Loucy (cell line): ENCODE measurements at regions not wholly inside any gene's neighbourhood (a gene's known extent, or its start where the extent isn't known, plus 50 kb on each side); places are given as distances from the start of the nearest gene placed in this dataset.

ENCODE experiments used
- H2AFZ ChIP-seq: fragments of 200-600 bp; sonication (generic); 2 replicates; pipeline ENCODE4 v1.6.0; 2016; ENCODE audit warnings: antibody characterized with exemption, mild to moderate bottlenecking, low read length, moderate library complexity
- H3F3A ChIP-seq: fragments of 200-600 bp; 2 replicates; pipeline ENCODE4 v1.6.0; 2016; ENCODE audit warnings: antibody characterized with exemption, low read depth, mild to moderate bottlenecking
- H3K27me3 ChIP-seq: fragments of 200-600 bp; sonication (generic); 2 replicates; pipeline ENCODE4 v1.6.1; 2014; ENCODE audit warnings: low read length, mild to moderate bottlenecking; ENCODE audit not compliant: insufficient read depth, poor library complexity, severe bottlenecking
- H3K36me3 ChIP-seq: fragments of 200-600 bp; sonication (generic); 2 replicates; pipeline ENCODE4 v1.6.1; 2016; ENCODE audit warnings: low read length; ENCODE audit not compliant: insufficient read depth
- H3K4me1 ChIP-seq: fragments of 200-600 bp; sonication (generic); 2 replicates; pipeline ENCODE4 v1.5.1; 2014; ENCODE audit warnings: low read length, mild to moderate bottlenecking; ENCODE audit not compliant: insufficient read depth, poor library complexity, severe bottlenecking
- H3K4me2 ChIP-seq: fragments of 200-600 bp; sonication (generic); 2 replicates; pipeline ENCODE4 v1.6.0; 2014; ENCODE audit warnings: antibody characterized with exemption, low read length, low read depth, mild to moderate bottlenecking; ENCODE audit not compliant: poor library complexity, severe bottlenecking
- H3K4me3 ChIP-seq: fragments of 200-600 bp; sonication (generic); 2 replicates; pipeline ENCODE4 v1.5.1; 2014; ENCODE audit warnings: low read length, mild to moderate bottlenecking, mixed read lengths; ENCODE audit not compliant: poor library complexity, severe bottlenecking
- H3K79me2 ChIP-seq: fragments of 200-600 bp; sonication (generic); 2 replicates; pipeline ENCODE4 v1.6.1; 2014; ENCODE audit warnings: low read length; ENCODE audit not compliant: insufficient read depth
- H3K9ac ChIP-seq: fragments of 200-600 bp; sonication (generic); 2 replicates; pipeline ENCODE4 v1.6.0; 2014; ENCODE audit warnings: mild to moderate bottlenecking, low read depth, low read length, moderate library complexity; ENCODE audit not compliant: poor library complexity, severe bottlenecking
- H3K9me2 ChIP-seq: fragments of 200-600 bp; sonication (generic); replicated peaks from 2 replicates; pipeline ENCODE4 v1.6.1; 2016; ENCODE audit warnings: low read depth, low read length, mixed read lengths
- H3K9me3 ChIP-seq: fragments of 200-600 bp; sonication (generic); 2 replicates; pipeline ENCODE4 v1.6.1; 2014; ENCODE audit warnings: mild to moderate bottlenecking, antibody characterized with exemption, low read length, low read depth; ENCODE audit not compliant: insufficient read depth
- H4K20me1 ChIP-seq: fragments of 200-600 bp; sonication (generic); 2 replicates; pipeline ENCODE4 v1.6.0; 2014; ENCODE audit warnings: antibody characterized with exemption, low read length, mild to moderate bottlenecking; ENCODE audit not compliant: insufficient read depth, poor library complexity, severe bottlenecking
- CTCF ChIP-seq: fragments of 200-600 bp; sonication (generic); conservative IDR thresholded peaks from 2 replicates; pipeline ENCODE4 v1.5.1; 2014; ENCODE audit warnings: mild to moderate bottlenecking, antibody characterized with exemption, low read length
- EZH2phosphoT487 ChIP-seq: fragments of 200-600 bp; IDR thresholded peaks from 2 replicates; pipeline ENCODE4 v1.6.1; 2018; ENCODE audit warnings: antibody characterized with exemption, mild to moderate bottlenecking, moderate library complexity, borderline replicate concordance

GRCh38 chr1:162926906-162927305, 65.9 kb upstream of the CCDC190 start:
- Histone ChIP-seq H4K20me1 (no peaks in the 10 kb centered on the region), H3K9me3 (no peaks in the 10 kb centered on the region), H3K27me3 (peaks cover 27% of the 10 kb centered on the region), H3K36me3 (no peaks in the 10 kb centered on the region), H2AFZ (no peak overlapping the region), H3K9me2 (no peaks in the 10 kb centered on the region), H3K9ac (no peak overlapping the region), H3K4me1 (peaks cover 4% of the 10 kb centered on the region), H3K79me2 (no peaks in the 10 kb centered on the region), H3K4me2 (no peak overlapping the region), H3F3A (no peaks in the 10 kb centered on the region), H3K4me3 (no peak overlapping the region)
- no peak for TF ChIP-seq EZH2phosphoT487
- no peak for TF ChIP-seq CTCF

- Histone ChIP-seq H3K27me3 (peaks cover 27% of the 10 kb centered on the region), H3K4me2 (no peak overlapping the region), H3K9me2 (no peaks in the 10 kb centered on the region), H3K36me3 (no peaks in the 10 kb centered on the region), H2AFZ (no peak overlapping the region), H3K9me3 (no peaks in the 10 kb centered on the region), H3K79me2 (no peaks in the 10 kb centered on the region), H3K4me1 (peaks cover 4% of the 10 kb centered on the region), H4K20me1 (no peaks in the 10 kb centered on the region), H3K9ac (no peak overlapping the region), H3K4me3 (no peak overlapping the region), H3F3A (no peaks in the 10 kb centered on the region)
- TF ChIP-seq CTCF (no peak), EZH2phosphoT487 (no peak)
Measured at GRCh38 chr1:162924179-162924578, 63.2 kb upstream of the CCDC190 start.

- H3K9me2 ChIP-seq, result no peaks in the 10 kb centered on the region
- H3F3A ChIP-seq, result no peaks in the 10 kb centered on the region
- no peaks in the 10 kb centered on the region for H3K79me2 ChIP-seq
- H2AFZ ChIP-seq, result no peak overlapping the region
- H3K27me3 ChIP-seq, result peaks cover 28% of the 10 kb centered on the region
- TF ChIP-seq EZH2phosphoT487, result no peak
- no peak overlapping the region for H3K9ac ChIP-seq
- H3K4me3 ChIP-seq, result peak overlapping the region; percentile 30
- H3K4me2 ChIP-seq, result peak overlapping the region; percentile 45
- no peaks in the 10 kb centered on the region for H3K36me3 ChIP-seq
- H3K9me3 ChIP-seq, result no peaks in the 10 kb centered on the region
- peaks cover 4% of the 10 kb centered on the region for H3K4me1 ChIP-seq
- H4K20me1 ChIP-seq, result no peaks in the 10 kb centered on the region
Measured at GRCh38 chr1:162922201-162922600, 61.2 kb upstream of the CCDC190 start.

GRCh38 chr1:162921311-162921710, 60.3 kb upstream of the CCDC190 start:
- Histone ChIP-seq H3K9me3 (no peaks in the 10 kb centered on the region), H3K27me3 (peaks cover 34% of the 10 kb centered on the region), H3K4me3 (no peak overlapping the region), H4K20me1 (no peaks in the 10 kb centered on the region), H3K4me1 (peaks cover 4% of the 10 kb centered on the region), H2AFZ (no peak overlapping the region), H3K36me3 (no peaks in the 10 kb centered on the region), H3K9ac (no peak overlapping the region), H3K79me2 (no peaks in the 10 kb centered on the region), H3F3A (no peaks in the 10 kb centered on the region), H3K4me2 (no peak overlapping the region), H3K9me2 (no peaks in the 10 kb centered on the region)
- TF ChIP-seq EZH2phosphoT487 (no peak), CTCF (no peak)
